Common myeloid progenitor, CD34-positive (primary cell): ENCODE measurements at regions not wholly inside any gene's neighbourhood (a gene's known extent, or its start where the extent isn't known, plus 50 kb on each side); places are given as distances from the start of the nearest gene placed in this dataset.

Experiments used
- CTCF ChIA-PET: fragments of 350-600 bp; sonication (Branson Sonifier 250); formaldehyde crosslinking; loops from one replicate; lab custom pipeline; 2021; ENCODE audit warnings: antibody characterized with exemption; lab: Charles Lee
- POLR2A ChIA-PET: fragments of 350-600 bp; sonication (Branson Sonifier 250); formaldehyde crosslinking; loops from one replicate; lab custom pipeline; 2021; ENCODE audit warnings: antibody characterized with exemption; lab: Charles Lee
- DNase-seq, 3 donors: peaks; one replicate each; pipeline versions ENCODE4 v3.0.0 to v3.0.0-alpha.2; 2013
- H3K27ac ChIP-seq, 2 experiments: 1 replicate in 1 of 2; 2 replicates in 1 of 2; pipeline ENCODE4 v1.7.0; 2013; ENCODE audit warnings: inconsistent platforms in 2 of 2, low read length in 2 of 2, mild to moderate bottlenecking in 2 of 2, low read depth in 1 of 2, moderate library complexity in 1 of 2; ENCODE audit not compliant: severe bottlenecking in 2 of 2, insufficient read depth in 1 of 2, poor library complexity in 1 of 2
- H3K27me3 ChIP-seq, 5 experiments: replicated peaks in 2 of 5; 1 replicate in 3 of 5; 2 replicates in 2 of 5; pipeline versions ENCODE4 v1.6.1 to v1.7.0; 2013; ENCODE audit warnings: low read length in 4 of 5, mild to moderate bottlenecking in 2 of 5, moderate library complexity in 2 of 5, inconsistent platforms in 1 of 5; ENCODE audit not compliant: insufficient read depth in 5 of 5, control insufficient read depth in 4 of 5
- H3K36me3 ChIP-seq, 4 experiments: 1 replicate in 2 of 4; 2 replicates in 2 of 4; pipeline versions ENCODE4 v1.6.1 to v1.7.0; 2013; ENCODE audit warnings: low read length in 3 of 4, control low read depth in 1 of 4, mild to moderate bottlenecking in 1 of 4; ENCODE audit not compliant: control insufficient read depth in 4 of 4, insufficient read depth in 4 of 4
- H3K4me1 ChIP-seq, 4 experiments: 1 replicate in 3 of 4; 2 replicates in 1 of 4; pipeline versions ENCODE4 v1.6.1 to v1.7.1; 2013; ENCODE audit warnings: low read length in 3 of 4, mild to moderate bottlenecking in 3 of 4, control low read depth in 1 of 4, inconsistent platforms in 1 of 4, moderate library complexity in 1 of 4; ENCODE audit not compliant: control insufficient read depth in 4 of 4, insufficient read depth in 4 of 4; ENCODE audit errors: control extremely low read depth in 1 of 4
- H3K4me3 ChIP-seq, 7 experiments: 1 replicate in 4 of 7; 2 replicates in 3 of 7; pipeline versions ENCODE4 v1.5.1 to v1.7.0; 2013; ENCODE audit warnings: mild to moderate bottlenecking in 7 of 7, low read length in 6 of 7, moderate library complexity in 6 of 7, inconsistent platforms in 2 of 7, low read depth in 2 of 7, control low read depth in 1 of 7; ENCODE audit not compliant: insufficient read depth in 4 of 7, control insufficient read depth in 1 of 7; ENCODE audit errors: extremely low read depth in 1 of 7
- H3K9me3 ChIP-seq, 5 experiments: 1 replicate in 4 of 5; 2 replicates in 1 of 5; pipeline versions ENCODE4 v1.6.1 to v1.7.1; 2013; ENCODE audit warnings: low read length in 4 of 5, mild to moderate bottlenecking in 2 of 5, inconsistent platforms in 1 of 5, low read depth in 1 of 5, moderate library complexity in 1 of 5; ENCODE audit not compliant: control insufficient read depth in 4 of 5, insufficient read depth in 2 of 5; ENCODE audit errors: control extremely low read depth in 1 of 5
- WGBS: methylation state at CpG from one replicate; pipeline ENCODE4 v1.1.5; 2013; ENCODE audit not compliant: insufficient coverage; 5-methylcytosine and 5-hydroxymethylcytosine counted together

DNA sequence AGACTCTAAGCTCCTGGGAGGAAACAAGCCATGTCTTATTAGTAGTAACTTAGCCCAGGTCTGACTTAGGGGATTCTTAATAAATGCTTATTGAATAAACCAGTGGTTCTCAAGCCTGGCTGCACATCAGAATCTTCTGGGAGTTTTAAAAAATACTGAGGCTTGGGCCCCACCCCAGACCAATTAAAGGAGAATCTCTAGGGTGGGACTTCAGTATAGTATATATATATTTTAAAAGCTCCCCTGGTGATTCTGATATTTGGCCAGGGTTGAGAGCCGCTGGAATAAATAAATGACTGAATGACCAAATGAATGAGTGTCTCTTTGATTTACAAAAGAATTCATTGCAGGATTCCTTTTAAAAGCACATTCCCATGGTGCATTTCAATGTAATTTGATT is 151.5 kb upstream of the GSC start:
- no CpG with 5 or more reads among the region's 1 CpG for WGBS
- Histone ChIP-seq H3K36me3 (no peaks in the 10 kb centered on the region), H3K27me3 (peaks cover 0 to 5% (median 0%) of the 10 kb centered on the region in 5 experiments), H3K9me3 (no peaks in the 10 kb centered on the region), H3K27ac (no peak overlapping the region), H3K4me3 (no peak overlapping the region), H3K4me1 (no peaks in the 10 kb centered on the region)
- POLR2A ChIA-PET, result no interaction called here
- DNase-seq, result no peak
- CTCF ChIA-PET, result no interaction called here

DNA sequence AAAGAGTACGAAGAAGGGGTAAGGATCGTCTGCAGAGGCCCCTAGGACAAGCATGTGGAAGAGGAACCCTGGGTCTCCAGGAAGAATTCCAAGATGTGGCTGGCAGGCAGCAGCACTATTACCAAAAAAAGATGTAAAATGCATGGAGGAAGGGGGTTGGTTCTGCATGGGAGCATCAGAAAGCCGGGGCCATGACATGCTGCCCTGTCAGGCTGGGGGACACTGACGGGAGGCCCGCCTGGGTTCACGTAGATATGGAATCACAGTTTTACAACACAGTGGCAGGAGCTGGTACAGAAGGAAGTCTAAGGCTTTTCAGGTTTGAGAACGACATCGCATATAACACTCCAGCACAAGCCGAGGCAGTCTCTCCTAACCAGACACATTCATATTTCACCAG is 150.0 kb upstream of the GSC start:
- WGBS, result 92% methylated on average over 9 of the region's 9 CpGs
- Histone ChIP-seq H3K9me3 (no peaks in the 10 kb centered on the region), H3K36me3 (no peaks in the 10 kb centered on the region), H3K27ac (no peak overlapping the region), H3K4me3 (no peak overlapping the region), H3K27me3 (peaks cover 0 to 6% (median 0%) of the 10 kb centered on the region in 5 experiments), H3K4me1 (no peaks in the 10 kb centered on the region)
- CTCF ChIA-PET, result no interaction called here
- POLR2A ChIA-PET, result no interaction called here
- no peak for DNase-seq

DNA sequence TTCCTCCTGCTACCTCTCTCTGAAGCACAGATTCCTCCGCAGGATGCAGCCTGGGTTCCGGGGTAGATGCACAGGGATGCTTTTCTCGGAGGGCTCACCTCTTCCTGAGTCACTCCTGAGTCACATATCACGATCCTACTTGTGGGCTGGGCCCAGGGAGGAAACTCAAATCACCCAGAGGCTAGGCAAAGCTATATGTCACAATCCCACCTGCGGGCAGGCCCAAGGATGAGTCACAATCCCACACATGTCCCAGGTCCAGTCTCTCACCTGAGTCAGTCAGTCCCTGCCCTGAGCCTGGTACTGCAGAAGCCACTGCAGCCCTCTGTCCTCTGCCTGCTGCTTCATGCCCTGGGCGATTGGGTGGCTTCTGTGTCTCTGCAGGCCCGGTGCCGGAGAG is 149.0 kb upstream of the GSC start:
- WGBS, result 86% methylated on average over 6 of the region's 8 CpGs
- no peak for DNase-seq
- H3K9me3 ChIP-seq, result no peaks in the 10 kb centered on the region
- H3K27ac ChIP-seq, result no peak overlapping the region
- H3K36me3 ChIP-seq, result no peaks in the 10 kb centered on the region
- no peaks in the 10 kb centered on the region for H3K4me1 ChIP-seq
- CTCF ChIA-PET, result no interaction called here
- POLR2A ChIA-PET, result no interaction called here
- H3K27me3 ChIP-seq, result peaks cover 0 to 6% (median 0%) of the 10 kb centered on the region in 5 experiments
- H3K4me3 ChIP-seq, result no peak overlapping the region

DNA sequence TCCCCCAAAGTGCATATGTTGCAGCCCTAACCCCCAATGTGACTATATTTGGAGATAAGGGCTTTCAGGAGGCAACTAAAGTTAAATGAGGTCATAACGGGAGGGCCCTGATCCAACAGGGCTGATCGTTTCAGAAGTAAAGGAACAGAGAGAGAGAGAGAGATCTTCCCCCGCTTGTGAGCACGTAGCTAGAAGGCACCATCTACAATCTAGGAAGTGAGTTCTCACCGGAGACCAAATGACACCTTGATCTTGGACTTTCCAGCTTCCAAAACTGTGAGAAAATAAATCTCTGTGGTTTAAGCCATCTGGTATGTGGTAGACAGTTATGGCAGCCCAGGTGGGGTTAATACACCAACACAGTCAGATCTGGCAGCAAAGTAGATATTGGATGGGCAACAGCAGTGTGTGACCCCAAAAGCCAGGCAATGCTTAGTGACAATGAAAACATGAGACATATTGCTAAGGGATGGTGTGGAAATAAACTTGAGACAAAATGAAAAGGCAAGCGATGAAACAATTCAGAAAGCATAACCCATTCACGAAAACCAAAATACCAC is 147.2 kb upstream of the GSC start:
- H3K4me3 ChIP-seq, result no peak overlapping the region
- DNase-seq, result no peak
- no peaks in the 10 kb centered on the region for H3K36me3 ChIP-seq
- peaks cover 0 to 5% (median 0%) of the 10 kb centered on the region in 5 experiments for H3K9me3 ChIP-seq
- 100% methylated on average over 5 of the region's 7 CpGs for WGBS
- POLR2A ChIA-PET, result no interaction called here
- H3K27ac ChIP-seq, result no peak overlapping the region
- no peaks in the 10 kb centered on the region for H3K4me1 ChIP-seq
- CTCF ChIA-PET, result no interaction called here
- H3K27me3 ChIP-seq, result peaks cover 0 to 6% (median 0%) of the 10 kb centered on the region in 5 experiments

DNA sequence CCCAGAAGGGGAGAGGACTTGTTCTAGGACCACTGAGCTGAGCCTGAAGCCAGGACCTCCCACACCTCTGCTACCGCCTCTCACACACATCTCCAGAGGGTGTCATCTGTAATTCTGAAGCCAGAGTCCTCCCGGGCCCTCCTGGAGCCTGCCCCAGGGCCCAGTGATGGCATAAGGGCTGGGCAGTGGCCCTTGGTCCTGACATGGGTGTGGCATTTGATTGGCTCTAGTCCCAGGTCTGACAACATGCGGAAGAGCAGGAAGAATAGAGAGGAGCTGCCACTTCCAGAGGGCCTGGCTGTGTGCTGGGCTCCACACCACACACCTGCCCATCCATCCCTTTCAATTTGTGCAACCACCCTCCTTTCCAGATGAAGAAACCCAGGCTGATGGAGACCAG is 144.3 kb upstream of the GSC start:
- ChIA-PET POLR2A (no interaction called here), CTCF (no interaction called here)
- peaks cover 0 to 6% (median 5%) of the 10 kb centered on the region in 5 experiments for H3K9me3 ChIP-seq
- no peak overlapping the region for H3K27ac ChIP-seq
- no peaks in the 10 kb centered on the region for H3K4me1 ChIP-seq
- H3K27me3 ChIP-seq, result peaks cover 0 to 4% (median 2%) of the 10 kb centered on the region in 5 experiments
- no peak overlapping the region for H3K4me3 ChIP-seq
- 100% methylated on average over 1 of the region's 3 CpGs for WGBS
- H3K36me3 ChIP-seq, result no peaks in the 10 kb centered on the region
- no peak for DNase-seq

DNA sequence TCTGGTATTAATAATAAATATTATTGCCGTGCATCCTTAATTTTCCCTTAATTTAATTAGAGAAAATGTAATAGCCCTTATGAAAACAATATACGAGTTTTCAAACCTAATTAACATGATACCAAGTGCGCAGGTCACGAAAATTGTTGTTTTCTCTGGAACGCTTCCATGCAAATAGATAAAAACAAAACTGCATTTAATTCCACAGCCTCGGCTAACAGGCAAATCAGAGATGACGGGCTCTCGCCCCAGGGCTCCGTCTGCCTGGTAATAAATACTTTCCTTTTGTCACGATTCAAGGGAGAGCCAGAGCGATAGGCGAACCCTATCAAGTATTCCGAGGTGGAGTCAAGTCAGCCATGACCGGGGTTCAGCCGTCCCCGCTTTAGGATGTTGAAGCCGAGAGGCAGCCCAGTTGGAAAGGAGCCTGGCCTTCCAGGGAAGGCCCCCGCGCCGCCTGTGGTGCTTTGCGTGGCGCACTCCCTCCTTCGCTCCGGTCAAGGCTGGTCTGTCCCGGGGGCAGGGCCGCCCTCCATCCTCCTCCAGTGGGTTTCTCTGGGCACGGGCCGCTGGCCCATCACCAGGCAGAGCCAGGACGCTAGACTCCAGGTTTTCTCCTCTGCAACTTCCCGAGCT is 137.8 kb upstream of the GSC start:
- Histone ChIP-seq H3K4me1 (no peaks in the 10 kb centered on the region), H3K36me3 (no peaks in the 10 kb centered on the region), H3K9me3 (peaks cover 0 to 6% (median 5%) of the 10 kb centered on the region in 5 experiments), H3K27ac (no peak overlapping the region), H3K27me3 (peaks cover 0 to 7% (median 0%) of the 10 kb centered on the region in 5 experiments), H3K4me3 (no peak overlapping the region)
- DNase-seq, result no peak
- ChIA-PET POLR2A (no interaction called here), CTCF (no interaction called here)
- WGBS, result 79% methylated on average over 28 of the region's 30 CpGs

DNA sequence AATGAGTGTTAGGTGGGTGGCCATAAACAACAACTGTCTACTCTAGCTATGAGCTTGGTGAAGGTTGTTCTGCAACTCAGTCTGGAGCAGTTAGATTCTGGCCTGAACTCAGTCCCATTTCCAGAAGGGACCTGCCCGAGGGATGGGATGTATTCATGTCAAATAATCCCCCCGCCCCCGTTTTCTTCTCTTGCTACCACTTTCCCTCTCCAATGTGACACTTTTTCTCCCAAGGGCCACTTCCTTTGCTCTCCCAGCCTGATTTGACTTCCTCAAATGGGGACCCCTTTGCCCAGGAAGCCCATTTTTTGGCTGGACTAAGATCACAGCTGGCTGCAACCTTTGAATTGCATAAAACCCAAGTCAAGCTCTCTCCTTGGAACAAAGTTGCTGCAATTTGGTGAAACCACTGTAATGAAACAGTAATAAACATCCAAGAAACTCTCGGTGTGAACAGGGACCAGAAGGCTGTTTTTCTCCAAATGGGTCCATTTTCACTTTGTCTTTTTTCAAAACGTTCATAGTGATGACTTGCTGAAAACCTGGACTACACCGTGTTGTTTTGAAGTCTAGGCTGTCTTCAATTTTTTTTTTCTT is 137.2 kb upstream of the GSC start:
- POLR2A ChIA-PET, result no interaction called here
- peaks cover 0 to 5% (median 0%) of the 10 kb centered on the region in 5 experiments for H3K9me3 ChIP-seq
- H3K27me3 ChIP-seq, result peaks cover 0 to 7% (median 0%) of the 10 kb centered on the region in 5 experiments
- CTCF ChIA-PET, result no interaction called here
- no peaks in the 10 kb centered on the region for H3K36me3 ChIP-seq
- 88% methylated on average over 5 of the region's 6 CpGs for WGBS
- no peak overlapping the region for H3K27ac ChIP-seq
- H3K4me3 ChIP-seq, result no peak overlapping the region
- no peak for DNase-seq
- no peaks in the 10 kb centered on the region for H3K4me1 ChIP-seq
